ENCODE measurements at regions not wholly inside any gene's neighbourhood (a gene's known extent, or its start where the extent isn't known, plus 50 kb on each side); places are given as distances from the start of the nearest gene placed in this dataset.

- ATAC-seq (no peak), DNase-seq (no peak)
- WGBS (ENCODE audit: insufficient coverage), result 77% methylated on average over 4 of the region's 4 CpGs
- no peak overlapping the region for H3K27ac ChIP-seq (ENCODE audit: low read length)
- H3K4me1 ChIP-seq (ENCODE audit: control insufficient read depth, insufficient read depth, low read length), result no peaks in the 10 kb centered on the region
- Mint-ChIP-seq H3K27me3 (ENCODE audit: low read depth in 2 of 2) (no peaks in the 10 kb centered on the region), H3K9me3 (no peaks in the 10 kb centered on the region), H3K36me3 (no peaks in the 10 kb centered on the region), H3K4me1 (no peaks in the 10 kb centered on the region), H3K4me3 (no peak overlapping the region), H3K27ac (no peak overlapping the region)
- no peak overlapping the region for H3K4me3 ChIP-seq (ENCODE audit: low read length)
- TF ChIP-seq CTCF (IDR thresholded peaks at IDR 0.05), result no peak
- intact Hi-C loops (cut with micrococcal nuclease), result no loop called here
- H3K36me3 ChIP-seq (ENCODE audit: control insufficient read depth, insufficient read depth, low read length), result no peaks in the 10 kb centered on the region
- H3K9me3 ChIP-seq (ENCODE audit: control insufficient read depth, insufficient read depth, low read length), result no peaks in the 10 kb centered on the region
- H3K27me3 ChIP-seq (ENCODE audit: control insufficient read depth, insufficient read depth, low read length), result no peaks in the 10 kb centered on the region
Measured at GRCh38 chr1:244173240-244173639, 122.2 kb downstream of the ZBTB18 start.

- Mint-ChIP-seq H3K27me3 (ENCODE audit: low read depth in 2 of 2) (no peaks in the 10 kb centered on the region), H3K4me3 (no peak overlapping the region), H3K36me3 (no peaks in the 10 kb centered on the region), H3K4me1 (no peaks in the 10 kb centered on the region), H3K27ac (no peak overlapping the region), H3K9me3 (no peaks in the 10 kb centered on the region)
- Histone ChIP-seq H3K36me3 (ENCODE audit: control insufficient read depth, insufficient read depth, low read length) (no peaks in the 10 kb centered on the region), H3K4me1 (ENCODE audit: control insufficient read depth, insufficient read depth, low read length) (no peaks in the 10 kb centered on the region), H3K9me3 (ENCODE audit: control insufficient read depth, insufficient read depth, low read length) (no peaks in the 10 kb centered on the region), H3K27me3 (ENCODE audit: control insufficient read depth, insufficient read depth, low read length) (no peaks in the 10 kb centered on the region), H3K27ac (ENCODE audit: low read length) (no peak overlapping the region), H3K4me3 (ENCODE audit: low read length) (no peak overlapping the region)
- TF ChIP-seq CTCF (IDR thresholded peaks at IDR 0.05), result no peak
- ATAC-seq, result no peak
- WGBS (ENCODE audit: insufficient coverage), result 93% methylated on average over 6 of the region's 6 CpGs
- intact Hi-C loops (cut with micrococcal nuclease), result no loop called here
- no peak for DNase-seq
Measured at GRCh38 chr1:244173769-244174168, 122.7 kb downstream of the ZBTB18 start.

GRCh38 chr1:244174922-244175521, 123.9 kb downstream of the ZBTB18 start:
- H3K4me1 Mint-ChIP-seq, result no peaks in the 10 kb centered on the region
- ATAC-seq (no peak), DNase-seq (no peak)
- no peak overlapping the region for H3K27ac ChIP-seq (ENCODE audit: low read length)
- no peak overlapping the region for H3K4me3 ChIP-seq (ENCODE audit: low read length)
- no peak overlapping the region for H3K4me3 Mint-ChIP-seq
- H3K36me3 Mint-ChIP-seq, result no peaks in the 10 kb centered on the region
- H3K27ac Mint-ChIP-seq, result no peak overlapping the region
- H3K4me1 ChIP-seq (ENCODE audit: control insufficient read depth, insufficient read depth, low read length), result no peaks in the 10 kb centered on the region
- intact Hi-C loops (cut with micrococcal nuclease), result no loop called here
- H3K9me3 ChIP-seq (ENCODE audit: control insufficient read depth, insufficient read depth, low read length), result no peaks in the 10 kb centered on the region
- TF ChIP-seq CTCF (IDR thresholded peaks at IDR 0.05), result no peak
- no peaks in the 10 kb centered on the region for H3K9me3 Mint-ChIP-seq
- WGBS (ENCODE audit: insufficient coverage), result 88% methylated on average over 1 of the region's 3 CpGs
- no peaks in the 10 kb centered on the region for H3K36me3 ChIP-seq (ENCODE audit: control insufficient read depth, insufficient read depth, low read length)
- H3K27me3 Mint-ChIP-seq (ENCODE audit: low read depth in 2 of 2), result no peaks in the 10 kb centered on the region
- no peaks in the 10 kb centered on the region for H3K27me3 ChIP-seq (ENCODE audit: control insufficient read depth, insufficient read depth, low read length)

GRCh38 chr1:244176201-244176600, 125.1 kb downstream of the ZBTB18 start:
- Histone ChIP-seq H3K36me3 (ENCODE audit: control insufficient read depth, insufficient read depth, low read length) (no peaks in the 10 kb centered on the region), H3K27ac (ENCODE audit: low read length) (no peak overlapping the region), H3K9me3 (ENCODE audit: control insufficient read depth, insufficient read depth, low read length) (no peaks in the 10 kb centered on the region), H3K4me1 (ENCODE audit: control insufficient read depth, insufficient read depth, low read length) (no peaks in the 10 kb centered on the region), H3K4me3 (ENCODE audit: low read length) (no peak overlapping the region), H3K27me3 (ENCODE audit: control insufficient read depth, insufficient read depth, low read length) (no peaks in the 10 kb centered on the region)
- no peaks in the 10 kb centered on the region for H3K27me3 Mint-ChIP-seq (ENCODE audit: low read depth in 2 of 2)
- no peak for ATAC-seq
- no CpG with 5 or more reads among the region's 3 CpGs for WGBS (ENCODE audit: insufficient coverage)
- TF ChIP-seq CTCF (IDR thresholded peaks at IDR 0.05), result no peak
- no peak overlapping the region for H3K4me3 Mint-ChIP-seq
- no peaks in the 10 kb centered on the region for H3K4me1 Mint-ChIP-seq
- no peaks in the 10 kb centered on the region for H3K36me3 Mint-ChIP-seq
- intact Hi-C loops (cut with micrococcal nuclease), result no loop called here
- H3K27ac Mint-ChIP-seq, result no peak overlapping the region
- H3K9me3 Mint-ChIP-seq, result no peaks in the 10 kb centered on the region
- no peak for DNase-seq

Data from natural killer cell (primary cell).